Upper lobe of left lung (tissue), 6 donors: ENCODE measurements at regions not wholly inside any gene's neighbourhood (a gene's known extent, or its start where the extent isn't known, plus 50 kb on each side); places are given as distances from the start of the nearest gene placed in this dataset.

Experiments used
- ATAC-seq, 2 donors: fragments of 200-7000 bp; cut with Tn5 transposase; one replicate each; pipeline ENCODE4 v1.9.1; 2022; ENCODE audit warnings: mild to moderate bottlenecking in 2 of 2, moderate library complexity in 2 of 2; ENCODE audit not compliant: low FRiP score in 2 of 2
- DNase-seq, 2 donors: peaks; one replicate each; pipeline ENCODE4 v3.0.0-alpha.2; 2019 to 2020
- H3K27ac ChIP-seq, 4 donors: fragments of 200-600 bp; sonication (generic); one replicate each; pipeline ENCODE4 v1.5.1; 2016 to 2019
- H3K27me3 ChIP-seq, 4 donors: fragments of 200-600 bp; sonication (generic); one replicate each; pipeline ENCODE4 v1.5.1; 2017 to 2019
- H3K36me3 ChIP-seq, 4 donors: fragments of 200-600 bp; sonication (generic); one replicate each; pipeline ENCODE4 v1.5.1; 2016 to 2019
- H3K4me1 ChIP-seq, 4 donors: fragments of 200-600 bp; sonication (generic); one replicate each; pipeline ENCODE4 v1.5.1; 2018 to 2019
- H3K4me3 ChIP-seq, 4 donors: fragments of 200-600 bp; sonication (generic); one replicate each; pipeline ENCODE4 v1.5.1; 2017 to 2019; ENCODE audit warnings: mild to moderate bottlenecking in 2 of 4, moderate library complexity in 1 of 4
- H3K9me3 ChIP-seq, 4 donors: fragments of 200-600 bp; sonication (generic); one replicate each; pipeline ENCODE4 v1.5.1; 2018 to 2019
- EP300 ChIP-seq, 4 donors: sonication (generic); formaldehyde crosslinking; IDR thresholded peaks; one replicate each; pipeline ENCODE4 v1.5.1; 2017; ENCODE audit warnings: antibody characterized with exemption in 4 of 4, control low read depth in 2 of 4
- POLR2A ChIP-seq, 4 donors: fragments of 450-650 bp; IDR thresholded peaks; one replicate each; pipeline ENCODE4 v1.5.1; 2016 to 2017; ENCODE audit warnings: antibody characterized with exemption in 4 of 4, mild to moderate bottlenecking in 2 of 4
- POLR2AphosphoS5 ChIP-seq, 2 donors: sonication (generic); formaldehyde crosslinking; IDR thresholded peaks; one replicate each; pipeline ENCODE4 v1.5.1; 2017; ENCODE audit warnings: antibody characterized with exemption in 2 of 2
- WGBS, 2 donors: methylation state at CpG; one replicate each; pipeline ENCODE4 v1.1.5; 2017 to 2018; 5-methylcytosine and 5-hydroxymethylcytosine counted together
- TF ChIP-seq, protein P1 (sequence below), 6 experiments: fragments of 450-650 bp in 4 of 6; fragments of 200-600 bp in 2 of 6; sonication (generic) in 2 of 6; IDR thresholded peaks; one replicate each; pipeline ENCODE4 v1.5.1; 2016 to 2019; ENCODE audit warnings: antibody characterized with exemption in 6 of 6
- donor health status: DM: no; HTN: no; CAD: no; lungs with moderate emphysema.
- donor health status: DM: no; HTN: yes; CAD: no; lungs with severe emphysema.

DNA sequence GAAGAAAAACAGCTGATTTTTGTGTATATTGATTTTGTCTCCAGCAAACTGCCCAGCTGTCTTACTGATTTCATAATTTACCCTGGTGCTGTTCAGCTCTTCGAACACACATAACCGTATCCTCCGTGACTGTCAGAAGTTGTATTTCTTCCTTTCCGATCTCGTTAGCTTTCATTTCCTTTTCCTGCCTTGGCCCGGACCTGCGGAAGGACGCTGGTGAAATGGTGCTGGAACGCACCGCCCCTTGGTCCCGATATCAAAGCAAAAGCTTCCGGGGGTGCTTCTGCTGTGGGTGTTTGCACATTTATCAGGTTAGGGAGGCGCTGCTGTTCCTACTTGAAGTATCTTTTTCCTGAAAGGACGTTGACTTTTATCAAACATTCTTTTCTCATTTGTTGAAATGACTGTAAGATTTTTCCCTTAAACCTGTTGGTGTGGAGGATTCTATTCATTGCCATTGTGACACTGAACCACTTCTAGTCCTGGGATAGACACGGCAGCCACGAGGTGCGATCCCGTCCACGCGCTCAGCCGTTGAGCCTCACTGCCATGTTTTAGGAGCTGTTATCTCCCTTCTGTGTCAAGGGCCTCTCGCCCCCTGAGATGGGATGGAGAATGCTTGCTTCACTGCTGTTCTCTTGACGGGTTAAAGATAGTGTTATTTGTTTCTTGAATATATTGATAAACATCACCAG lies 72.6 kb downstream of the FOXL3 start:
- peak overlapping the region in 1 of 4 donors; percentile 42 for H3K27ac ChIP-seq
- ATAC-seq (no peak), DNase-seq (peak in 1 of 2 donors; percentile 46)
- TF ChIP-seq, protein P1, sequence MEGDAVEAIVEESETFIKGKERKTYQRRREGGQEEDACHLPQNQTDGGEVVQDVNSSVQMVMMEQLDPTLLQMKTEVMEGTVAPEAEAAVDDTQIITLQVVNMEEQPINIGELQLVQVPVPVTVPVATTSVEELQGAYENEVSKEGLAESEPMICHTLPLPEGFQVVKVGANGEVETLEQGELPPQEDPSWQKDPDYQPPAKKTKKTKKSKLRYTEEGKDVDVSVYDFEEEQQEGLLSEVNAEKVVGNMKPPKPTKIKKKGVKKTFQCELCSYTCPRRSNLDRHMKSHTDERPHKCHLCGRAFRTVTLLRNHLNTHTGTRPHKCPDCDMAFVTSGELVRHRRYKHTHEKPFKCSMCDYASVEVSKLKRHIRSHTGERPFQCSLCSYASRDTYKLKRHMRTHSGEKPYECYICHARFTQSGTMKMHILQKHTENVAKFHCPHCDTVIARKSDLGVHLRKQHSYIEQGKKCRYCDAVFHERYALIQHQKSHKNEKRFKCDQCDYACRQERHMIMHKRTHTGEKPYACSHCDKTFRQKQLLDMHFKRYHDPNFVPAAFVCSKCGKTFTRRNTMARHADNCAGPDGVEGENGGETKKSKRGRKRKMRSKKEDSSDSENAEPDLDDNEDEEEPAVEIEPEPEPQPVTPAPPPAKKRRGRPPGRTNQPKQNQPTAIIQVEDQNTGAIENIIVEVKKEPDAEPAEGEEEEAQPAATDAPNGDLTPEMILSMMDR (IDR thresholded peaks at IDR 0.05) = no peak
- TF ChIP-seq POLR2AphosphoS5 (IDR thresholded peaks at IDR 0.05) (peak; percentile 40 to 56), EP300 (IDR thresholded peaks at IDR 0.05) (peak in 1 of 4 donors; percentile 10)
- H3K9me3 ChIP-seq = peaks cover 0 to 8% (median 2%) of the 10 kb centered on the region in 4 donors
- peaks cover 0 to 5% (median 0%) of the 10 kb centered on the region in 4 donors for H3K27me3 ChIP-seq
- H3K4me1 ChIP-seq = peaks cover 5 to 28% (median 10%) of the 10 kb centered on the region in 4 donors
- no peaks in the 10 kb centered on the region for H3K36me3 ChIP-seq
- 17 to 19% methylated on average over 23 of the region's 23 CpGs for WGBS, 2 donors
- H3K4me3 ChIP-seq = peak overlapping the region in 3 of 4 donors; percentile 2 to 33 (median 28)

GRCh38 chr7:363626-364025 lies 73.7 kb downstream of the FOXL3 start:
- DNase-seq (peak in 1 of 2 donors; percentile 57), ATAC-seq (no peak)
- Histone ChIP-seq H3K27me3 (peaks cover 0 to 5% (median 0%) of the 10 kb centered on the region in 4 donors), H3K27ac (no peak overlapping the region), H3K9me3 (peaks cover 0 to under 1% (median 0%) of the 10 kb centered on the region in 4 donors), H3K36me3 (no peaks in the 10 kb centered on the region), H3K4me1 (peaks cover 5 to 28% (median 10%) of the 10 kb centered on the region in 4 donors), H3K4me3 (no peak overlapping the region)
- no peak for TF ChIP-seq EP300 (IDR thresholded peaks at IDR 0.05)
- no peak for TF ChIP-seq POLR2A (IDR thresholded peaks at IDR 0.05)
- TF ChIP-seq, protein P1 (IDR thresholded peaks at IDR 0.05) = no peak
- TF ChIP-seq POLR2AphosphoS5 (IDR thresholded peaks at IDR 0.05) = no peak
- WGBS, 2 donors = 80 to 81% methylated on average over 14 to 20 of the region's 20 CpGs

DNA sequence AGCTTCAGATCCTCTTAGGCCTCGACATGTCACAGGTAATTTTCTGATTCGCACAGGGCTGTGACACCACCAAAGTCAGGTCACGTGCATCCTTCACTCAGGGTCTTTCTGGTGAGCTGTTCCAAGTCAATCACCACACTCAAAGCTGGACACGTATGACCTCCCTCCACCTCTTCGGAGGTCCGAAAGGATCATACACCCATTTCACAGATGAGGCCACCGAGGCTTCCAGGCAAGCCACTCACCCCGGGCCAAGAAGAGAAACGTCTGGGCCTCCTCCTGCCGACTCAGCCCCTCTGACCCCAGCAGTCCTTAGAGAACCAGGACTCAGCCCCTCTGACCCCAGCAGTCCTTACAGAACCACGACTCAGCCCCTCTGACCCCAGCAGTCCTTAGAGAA lies 74.6 kb downstream of the FOXL3 start:
- Histone ChIP-seq H3K4me3 (no peak overlapping the region), H3K9me3 (no peaks in the 10 kb centered on the region), H3K4me1 (peaks cover 5 to 28% (median 10%) of the 10 kb centered on the region in 4 donors), H3K36me3 (no peaks in the 10 kb centered on the region), H3K27me3 (peaks cover 0 to 3% (median 0%) of the 10 kb centered on the region in 4 donors), H3K27ac (no peak overlapping the region)
- no peak for TF ChIP-seq POLR2AphosphoS5 (IDR thresholded peaks at IDR 0.05)
- TF ChIP-seq EP300 (IDR thresholded peaks at IDR 0.05) = no peak
- no peak for TF ChIP-seq POLR2A (IDR thresholded peaks at IDR 0.05)
- TF ChIP-seq, protein P1 (IDR thresholded peaks at IDR 0.05) = no peak
- 94 to 96% methylated on average over 11 of the region's 11 CpGs for WGBS, 2 donors
- DNase-seq = no peak
- ATAC-seq = no peak

DNA sequence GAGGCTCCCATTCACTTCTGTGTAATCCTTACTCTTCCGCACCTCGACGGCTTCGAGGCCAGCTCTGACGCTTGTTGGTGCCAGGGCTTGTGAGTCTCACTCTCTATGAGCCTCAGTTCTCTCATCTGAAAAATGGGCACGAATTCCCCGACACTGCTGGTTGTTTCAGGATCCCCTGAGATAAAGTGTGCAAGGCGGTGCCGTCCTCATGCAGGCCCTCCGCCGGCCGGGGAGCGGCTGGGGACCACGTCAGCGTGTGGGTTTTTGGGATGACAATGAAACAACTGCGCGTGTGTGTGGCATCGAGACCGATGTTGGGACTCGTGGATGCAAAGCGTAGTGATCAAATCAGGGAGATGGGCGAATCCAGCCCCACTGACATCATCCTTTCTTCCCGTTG lies 75.6 kb downstream of the FOXL3 start:
- H3K9me3 ChIP-seq = no peaks in the 10 kb centered on the region
- WGBS, 2 donors = 89 to 93% methylated on average over 23 of the region's 23 CpGs
- no peak for ATAC-seq
- H3K4me1 ChIP-seq = peaks cover 5 to 20% (median 10%) of the 10 kb centered on the region in 4 donors
- H3K27ac ChIP-seq = no peak overlapping the region
- DNase-seq = no peak
- no peak overlapping the region for H3K4me3 ChIP-seq
- no peaks in the 10 kb centered on the region for H3K36me3 ChIP-seq
- H3K27me3 ChIP-seq = no peaks in the 10 kb centered on the region
- no peak for TF ChIP-seq EP300 (IDR thresholded peaks at IDR 0.05)
- TF ChIP-seq POLR2A (IDR thresholded peaks at IDR 0.05) = no peak
- TF ChIP-seq, protein P1 (IDR thresholded peaks at IDR 0.05) = no peak
- no peak for TF ChIP-seq POLR2AphosphoS5 (IDR thresholded peaks at IDR 0.05)
